Liver (tissue), 8 donors: ENCODE measurements at regions not wholly inside any gene's neighbourhood (a gene's known extent, or its start where the extent isn't known, plus 50 kb on each side); places are given as distances from the start of the nearest gene placed in this dataset.

Source experiments
- DNase-seq: peaks from one replicate; pipeline ENCODE4 v3.0.0-alpha.2; 2017; ENCODE audit warnings: low spot score
- H3K27ac ChIP-seq, 2 donors: one replicate each; pipeline ENCODE4 v1.7.0; 2013; ENCODE audit warnings: inconsistent platforms in 2 of 2, low read length in 2 of 2, control low read depth in 1 of 2, low read depth in 1 of 2, mild to moderate bottlenecking in 1 of 2
- H3K27me3 ChIP-seq, 4 donors: one replicate each; pipeline versions ENCODE4 v1.6.1 to v1.7.0; 2013; ENCODE audit warnings: low read length in 3 of 4, inconsistent platforms in 1 of 4, mild to moderate bottlenecking in 1 of 4, moderate library complexity in 1 of 4; ENCODE audit not compliant: control insufficient read depth in 4 of 4, insufficient read depth in 4 of 4
- H3K36me3 ChIP-seq, 4 donors: one replicate each; pipeline versions ENCODE4 v1.6.1 to v1.7.0; 2013; ENCODE audit warnings: low read length in 3 of 4, mild to moderate bottlenecking in 3 of 4, low read depth in 1 of 4, moderate library complexity in 1 of 4; ENCODE audit not compliant: control insufficient read depth in 4 of 4, insufficient read depth in 3 of 4
- H3K4me1 ChIP-seq, 4 donors: one replicate each; pipeline versions ENCODE4 v1.6.1 to v1.7.0; 2013; ENCODE audit warnings: low read length in 3 of 4, mild to moderate bottlenecking in 3 of 4, moderate library complexity in 1 of 4; ENCODE audit not compliant: control insufficient read depth in 4 of 4, insufficient read depth in 4 of 4
- H3K4me3 ChIP-seq, 3 donors: one replicate each; pipeline versions ENCODE4 v1.6.1 to v1.7.0; 2013; ENCODE audit warnings: low read length in 3 of 3, control low read depth in 1 of 3, low read depth in 1 of 3, mild to moderate bottlenecking in 1 of 3
- H3K9ac ChIP-seq, 2 donors: one replicate each; pipeline ENCODE4 v1.7.0; 2013; ENCODE audit warnings: low read length in 2 of 2, mild to moderate bottlenecking in 2 of 2, moderate library complexity in 2 of 2, control low read depth in 1 of 2, low read depth in 1 of 2
- H3K9me3 ChIP-seq, 4 donors: one replicate each; pipeline versions ENCODE4 v1.6.1 to v1.7.0; 2013; ENCODE audit warnings: low read length in 3 of 4; ENCODE audit not compliant: control insufficient read depth in 4 of 4
- EGR1 ChIP-seq, 2 donors: IDR thresholded peaks; 2 replicates each; pipeline ENCODE4 v1.6.1; 2016 to 2018; ENCODE audit warnings: antibody characterized with exemption in 2 of 2, low read depth in 2 of 2
- FOXA1 ChIP-seq: IDR thresholded peaks from 2 replicates; pipeline ENCODE4 v1.6.1; 2016; ENCODE audit warnings: antibody characterized with exemption
- FOXA2 ChIP-seq: IDR thresholded peaks from 2 replicates; pipeline ENCODE4 v1.6.1; 2016; ENCODE audit warnings: antibody characterized with exemption
- GABPA ChIP-seq, 2 donors: IDR thresholded peaks in 1 of 2; conservative IDR thresholded peaks in 1 of 2; 2 replicates each; pipeline ENCODE4 v1.6.1; 2016; ENCODE audit warnings: antibody characterized with exemption in 2 of 2, mild to moderate bottlenecking in 1 of 2, moderate library complexity in 1 of 2
- HNF4A ChIP-seq, 2 donors: conservative IDR thresholded peaks; 2 replicates each; pipeline ENCODE4 v1.6.1; 2016; ENCODE audit warnings: antibody characterized with exemption in 2 of 2, mild to moderate bottlenecking in 2 of 2
- HNF4G ChIP-seq: IDR thresholded peaks from 2 replicates; pipeline ENCODE4 v1.6.1; 2016; ENCODE audit warnings: antibody characterized with exemption
- JUND ChIP-seq, 2 donors: IDR thresholded peaks; 2 replicates each; pipeline ENCODE4 v1.6.1; 2016; ENCODE audit warnings: antibody characterized with exemption in 2 of 2
- NR2F2 ChIP-seq: IDR thresholded peaks from 2 replicates; pipeline ENCODE4 v1.6.1; 2016; ENCODE audit warnings: antibody characterized with exemption
- RAD21 ChIP-seq, 2 donors: IDR thresholded peaks; 2 replicates each; pipeline ENCODE4 v1.6.1; 2016; ENCODE audit warnings: antibody characterized with exemption in 2 of 2, mild to moderate bottlenecking in 2 of 2
- RXRA ChIP-seq, 2 donors: IDR thresholded peaks; 2 replicates each; pipeline ENCODE4 v1.6.1; 2017 to 2018; ENCODE audit warnings: antibody characterized with exemption in 2 of 2, mild to moderate bottlenecking in 1 of 2
- SP1 ChIP-seq: IDR thresholded peaks from 2 replicates; pipeline ENCODE4 v1.6.1; 2018; ENCODE audit warnings: antibody characterized with exemption, mild to moderate bottlenecking
- TAF1 ChIP-seq: conservative IDR thresholded peaks from 2 replicates; pipeline ENCODE4 v1.6.1; 2016; ENCODE audit warnings: antibody characterized with exemption, mild to moderate bottlenecking
- YY1 ChIP-seq: IDR thresholded peaks from 2 replicates; pipeline ENCODE4 v1.6.1; 2016; ENCODE audit warnings: antibody characterized with exemption, mild to moderate bottlenecking
- ZBTB33 ChIP-seq: IDR thresholded peaks from 2 replicates; pipeline ENCODE4 v1.6.1; 2016; ENCODE audit warnings: antibody characterized with exemption
- WGBS: extraction: QIAGEN DNeasy Blood & Tissue Kit; methylation state at CpG from one replicate; pipeline ENCODE4 v1.1.7; 2013; 5-methylcytosine and 5-hydroxymethylcytosine counted together
- TF ChIP-seq, protein P1 (sequence below): fragments of 150-350 bp; IDR thresholded peaks from 2 replicates; pipeline ENCODE4 v1.5.1; 2017; ENCODE audit warnings: improper control_type of control experiment, low read depth, low read length; ENCODE audit not compliant: missing input control
- TF ChIP-seq, protein P2 (sequence below): IDR thresholded peaks from 2 replicates; pipeline ENCODE4 v1.6.1; 2016; ENCODE audit warnings: antibody characterized with exemption
- TF ChIP-seq, protein P3 (sequence below): IDR thresholded peaks from 2 replicates; pipeline ENCODE4 v1.6.1; 2016; ENCODE audit warnings: antibody characterized with exemption, mild to moderate bottlenecking
- TF ChIP-seq, protein P4 (sequence below): IDR thresholded peaks from 2 replicates; pipeline ENCODE4 v1.6.1; 2016; ENCODE audit warnings: antibody characterized with exemption
- donor health status: healthy.
- donor health status: healthy.
- donor health status: healthy.
- donor health status: healthy.
- donor health status: healthy.

DNA sequence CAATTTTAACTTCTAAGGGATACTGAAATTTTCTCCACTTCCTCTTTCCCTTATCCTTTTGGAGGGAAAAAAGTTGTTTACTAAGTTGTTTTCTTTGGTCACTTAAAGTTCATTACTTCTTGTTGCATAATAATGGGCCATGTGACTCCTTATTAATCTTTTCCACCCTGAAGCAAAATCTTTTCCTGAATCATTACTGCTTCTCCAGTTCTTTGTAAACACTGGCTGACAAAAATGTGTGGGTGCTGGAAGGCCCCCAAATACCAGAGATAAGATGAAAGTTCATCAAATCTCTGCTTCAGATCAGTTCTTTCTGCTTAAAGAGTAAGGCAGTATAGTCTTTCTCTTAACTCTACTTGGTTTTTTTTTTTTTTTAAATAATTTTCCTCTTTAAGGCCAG, 108.9 kb upstream of the NHS start:
- H3K4me1 ChIP-seq: no peaks in the 10 kb centered on the region
- TF ChIP-seq, protein P1, sequence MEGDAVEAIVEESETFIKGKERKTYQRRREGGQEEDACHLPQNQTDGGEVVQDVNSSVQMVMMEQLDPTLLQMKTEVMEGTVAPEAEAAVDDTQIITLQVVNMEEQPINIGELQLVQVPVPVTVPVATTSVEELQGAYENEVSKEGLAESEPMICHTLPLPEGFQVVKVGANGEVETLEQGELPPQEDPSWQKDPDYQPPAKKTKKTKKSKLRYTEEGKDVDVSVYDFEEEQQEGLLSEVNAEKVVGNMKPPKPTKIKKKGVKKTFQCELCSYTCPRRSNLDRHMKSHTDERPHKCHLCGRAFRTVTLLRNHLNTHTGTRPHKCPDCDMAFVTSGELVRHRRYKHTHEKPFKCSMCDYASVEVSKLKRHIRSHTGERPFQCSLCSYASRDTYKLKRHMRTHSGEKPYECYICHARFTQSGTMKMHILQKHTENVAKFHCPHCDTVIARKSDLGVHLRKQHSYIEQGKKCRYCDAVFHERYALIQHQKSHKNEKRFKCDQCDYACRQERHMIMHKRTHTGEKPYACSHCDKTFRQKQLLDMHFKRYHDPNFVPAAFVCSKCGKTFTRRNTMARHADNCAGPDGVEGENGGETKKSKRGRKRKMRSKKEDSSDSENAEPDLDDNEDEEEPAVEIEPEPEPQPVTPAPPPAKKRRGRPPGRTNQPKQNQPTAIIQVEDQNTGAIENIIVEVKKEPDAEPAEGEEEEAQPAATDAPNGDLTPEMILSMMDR: no peak
- no peak overlapping the region for H3K9ac ChIP-seq
- no peaks in the 10 kb centered on the region for H3K27me3 ChIP-seq
- H3K9me3 ChIP-seq: peaks cover 0 to 2% (median 0%) of the 10 kb centered on the region in 4 donors
- H3K36me3 ChIP-seq: no peaks in the 10 kb centered on the region
- no peak overlapping the region for H3K4me3 ChIP-seq
- H3K27ac ChIP-seq: no peak overlapping the region
- no peak for DNase-seq

DNA sequence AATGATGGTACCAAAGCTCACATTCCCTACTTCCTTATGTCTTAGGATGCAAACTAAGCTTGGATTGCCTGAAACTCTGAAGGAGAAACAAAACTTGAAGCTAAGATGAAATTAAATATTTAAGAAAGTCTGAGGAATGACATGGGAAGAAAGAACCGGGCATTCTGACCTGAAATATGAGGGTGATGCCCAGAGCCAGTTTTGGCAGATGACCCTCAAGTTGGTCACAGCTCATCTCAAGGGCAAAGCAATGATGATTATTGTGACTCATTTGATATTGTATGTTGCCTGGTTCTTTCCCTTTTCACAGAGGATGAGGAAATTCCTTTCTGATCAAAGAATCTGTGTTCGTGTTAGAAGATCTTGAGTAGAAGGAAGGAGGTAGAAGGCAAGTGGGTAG, 96.0 kb upstream of the NHS start:
- no peaks in the 10 kb centered on the region for H3K4me1 ChIP-seq
- H3K27me3 ChIP-seq: peaks cover 0 to 3% (median 0%) of the 10 kb centered on the region in 4 donors
- peaks cover 0 to 2% (median 0%) of the 10 kb centered on the region in 4 donors for H3K9me3 ChIP-seq
- H3K36me3 ChIP-seq: no peaks in the 10 kb centered on the region
- TF ChIP-seq, protein P2, sequence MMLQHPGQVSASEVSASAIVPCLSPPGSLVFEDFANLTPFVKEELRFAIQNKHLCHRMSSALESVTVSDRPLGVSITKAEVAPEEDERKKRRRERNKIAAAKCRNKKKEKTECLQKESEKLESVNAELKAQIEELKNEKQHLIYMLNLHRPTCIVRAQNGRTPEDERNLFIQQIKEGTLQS: no peak
- TF ChIP-seq ZBTB33: no peak
- no peak for TF ChIP-seq FOXA1
- TF ChIP-seq HNF4G: no peak
- TF ChIP-seq YY1: no peak
- no peak for TF ChIP-seq EGR1 (IDR thresholded peaks at IDR 0.05; ENCODE audit: low read depth in 2 of 2)
- TF ChIP-seq, protein P3, sequence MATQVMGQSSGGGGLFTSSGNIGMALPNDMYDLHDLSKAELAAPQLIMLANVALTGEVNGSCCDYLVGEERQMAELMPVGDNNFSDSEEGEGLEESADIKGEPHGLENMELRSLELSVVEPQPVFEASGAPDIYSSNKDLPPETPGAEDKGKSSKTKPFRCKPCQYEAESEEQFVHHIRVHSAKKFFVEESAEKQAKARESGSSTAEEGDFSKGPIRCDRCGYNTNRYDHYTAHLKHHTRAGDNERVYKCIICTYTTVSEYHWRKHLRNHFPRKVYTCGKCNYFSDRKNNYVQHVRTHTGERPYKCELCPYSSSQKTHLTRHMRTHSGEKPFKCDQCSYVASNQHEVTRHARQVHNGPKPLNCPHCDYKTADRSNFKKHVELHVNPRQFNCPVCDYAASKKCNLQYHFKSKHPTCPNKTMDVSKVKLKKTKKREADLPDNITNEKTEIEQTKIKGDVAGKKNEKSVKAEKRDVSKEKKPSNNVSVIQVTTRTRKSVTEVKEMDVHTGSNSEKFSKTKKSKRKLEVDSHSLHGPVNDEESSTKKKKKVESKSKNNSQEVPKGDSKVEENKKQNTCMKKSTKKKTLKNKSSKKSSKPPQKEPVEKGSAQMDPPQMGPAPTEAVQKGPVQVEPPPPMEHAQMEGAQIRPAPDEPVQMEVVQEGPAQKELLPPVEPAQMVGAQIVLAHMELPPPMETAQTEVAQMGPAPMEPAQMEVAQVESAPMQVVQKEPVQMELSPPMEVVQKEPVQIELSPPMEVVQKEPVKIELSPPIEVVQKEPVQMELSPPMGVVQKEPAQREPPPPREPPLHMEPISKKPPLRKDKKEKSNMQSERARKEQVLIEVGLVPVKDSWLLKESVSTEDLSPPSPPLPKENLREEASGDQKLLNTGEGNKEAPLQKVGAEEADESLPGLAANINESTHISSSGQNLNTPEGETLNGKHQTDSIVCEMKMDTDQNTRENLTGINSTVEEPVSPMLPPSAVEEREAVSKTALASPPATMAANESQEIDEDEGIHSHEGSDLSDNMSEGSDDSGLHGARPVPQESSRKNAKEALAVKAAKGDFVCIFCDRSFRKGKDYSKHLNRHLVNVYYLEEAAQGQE: no peak
- no peak for TF ChIP-seq RXRA (IDR thresholded peaks at IDR 0.05)
- TF ChIP-seq JUND (IDR thresholded peaks at IDR 0.05): no peak
- TF ChIP-seq TAF1: no peak
- TF ChIP-seq RAD21 (IDR thresholded peaks at IDR 0.05): no peak
- no peak for TF ChIP-seq GABPA (IDR thresholded peaks at IDR 0.05 in 1 of 2, conservative IDR thresholded peaks at IDR 0.05 in 1 of 2)
- TF ChIP-seq HNF4A (conservative IDR thresholded peaks at IDR 0.05): no peak
- no peak for TF ChIP-seq FOXA2
- no peak for TF ChIP-seq SP1
- TF ChIP-seq, protein P4, sequence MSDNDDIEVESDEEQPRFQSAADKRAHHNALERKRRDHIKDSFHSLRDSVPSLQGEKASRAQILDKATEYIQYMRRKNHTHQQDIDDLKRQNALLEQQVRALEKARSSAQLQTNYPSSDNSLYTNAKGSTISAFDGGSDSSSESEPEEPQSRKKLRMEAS: no peak
- TF ChIP-seq, protein P1: no peak
- TF ChIP-seq NR2F2: no peak
- 86% methylated on average over 2 of the region's 2 CpGs for WGBS
- H3K4me3 ChIP-seq: no peak overlapping the region
- no peak overlapping the region for H3K27ac ChIP-seq
- H3K9ac ChIP-seq: no peak overlapping the region
- no peak for DNase-seq
